PFSK-1 (cell line): ENCODE measurements at regions not wholly inside any gene's neighbourhood (a gene's known extent, or its start where the extent isn't known, plus 50 kb on each side); places are given as distances from the start of the nearest gene placed in this dataset.

Source experiments
- FOXP2 ChIP-seq: optimal IDR thresholded peaks from 2 replicates; pipeline ENCODE3; 2011; ENCODE audit warnings: borderline replicate concordance, control low read depth, inconsistent platforms; ENCODE audit not compliant: insufficient read depth; ENCODE audit errors: extremely low read length, extremely low read depth
- POLR2AphosphoS5 ChIP-seq: IDR thresholded peaks from 2 replicates; pipeline ENCODE4 v1.6.1; 2012; ENCODE audit warnings: low read depth, mild to moderate bottlenecking, control low read depth, low read length, moderate library complexity
- TF ChIP-seq, protein P1 (sequence below), 2 experiments: IDR thresholded peaks; 2 replicates each; pipeline versions ENCODE4 v1.6.1 to v1.8.0; 2011 to 2012; ENCODE audit warnings: low read depth in 2 of 2, low read length in 2 of 2, control low read depth in 1 of 2, inconsistent platforms in 1 of 2, mild to moderate bottlenecking in 1 of 2, moderate library complexity in 1 of 2; ENCODE audit not compliant: insufficient read depth in 1 of 2

DNA sequence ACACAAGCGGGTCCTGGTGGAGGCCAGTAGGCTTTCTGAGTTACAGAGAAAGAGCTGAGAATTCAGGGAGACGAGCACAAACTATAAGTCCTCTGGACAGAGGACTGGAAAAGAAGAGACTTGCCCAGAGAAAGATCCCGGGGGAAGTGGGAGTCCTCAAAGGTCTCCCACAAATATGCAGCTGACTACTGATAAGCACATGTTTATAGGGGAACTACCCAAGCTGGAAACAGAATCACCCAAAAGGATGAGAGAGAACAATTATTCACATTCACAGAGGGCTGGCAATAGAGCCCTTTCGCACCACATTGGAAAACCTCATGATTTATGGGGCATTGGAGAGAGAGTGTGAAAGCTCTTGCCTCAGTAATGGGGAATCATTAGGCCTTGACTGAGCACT is 337.6 kb downstream of the IRS1 start:
- TF ChIP-seq, protein P1, sequence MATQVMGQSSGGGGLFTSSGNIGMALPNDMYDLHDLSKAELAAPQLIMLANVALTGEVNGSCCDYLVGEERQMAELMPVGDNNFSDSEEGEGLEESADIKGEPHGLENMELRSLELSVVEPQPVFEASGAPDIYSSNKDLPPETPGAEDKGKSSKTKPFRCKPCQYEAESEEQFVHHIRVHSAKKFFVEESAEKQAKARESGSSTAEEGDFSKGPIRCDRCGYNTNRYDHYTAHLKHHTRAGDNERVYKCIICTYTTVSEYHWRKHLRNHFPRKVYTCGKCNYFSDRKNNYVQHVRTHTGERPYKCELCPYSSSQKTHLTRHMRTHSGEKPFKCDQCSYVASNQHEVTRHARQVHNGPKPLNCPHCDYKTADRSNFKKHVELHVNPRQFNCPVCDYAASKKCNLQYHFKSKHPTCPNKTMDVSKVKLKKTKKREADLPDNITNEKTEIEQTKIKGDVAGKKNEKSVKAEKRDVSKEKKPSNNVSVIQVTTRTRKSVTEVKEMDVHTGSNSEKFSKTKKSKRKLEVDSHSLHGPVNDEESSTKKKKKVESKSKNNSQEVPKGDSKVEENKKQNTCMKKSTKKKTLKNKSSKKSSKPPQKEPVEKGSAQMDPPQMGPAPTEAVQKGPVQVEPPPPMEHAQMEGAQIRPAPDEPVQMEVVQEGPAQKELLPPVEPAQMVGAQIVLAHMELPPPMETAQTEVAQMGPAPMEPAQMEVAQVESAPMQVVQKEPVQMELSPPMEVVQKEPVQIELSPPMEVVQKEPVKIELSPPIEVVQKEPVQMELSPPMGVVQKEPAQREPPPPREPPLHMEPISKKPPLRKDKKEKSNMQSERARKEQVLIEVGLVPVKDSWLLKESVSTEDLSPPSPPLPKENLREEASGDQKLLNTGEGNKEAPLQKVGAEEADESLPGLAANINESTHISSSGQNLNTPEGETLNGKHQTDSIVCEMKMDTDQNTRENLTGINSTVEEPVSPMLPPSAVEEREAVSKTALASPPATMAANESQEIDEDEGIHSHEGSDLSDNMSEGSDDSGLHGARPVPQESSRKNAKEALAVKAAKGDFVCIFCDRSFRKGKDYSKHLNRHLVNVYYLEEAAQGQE (IDR thresholded peaks at IDR 0.05; ENCODE audit: insufficient read depth in 1 of 2, low read depth in 2 of 2, low read length in 2 of 2) = no peak
- TF ChIP-seq POLR2AphosphoS5 = no peak
- TF ChIP-seq FOXP2 = no peak
